A673 (cell line): ENCODE measurements at regions not wholly inside any gene's neighbourhood (a gene's known extent, or its start where the extent isn't known, plus 50 kb on each side); places are given as distances from the start of the nearest gene placed in this dataset.
"Not testable (repeated sequence)": the region's sequence is repeated elsewhere in the genome, so short reads cannot be mapped to it uniquely, and the experiment has no call there.

Experiments
- BruUV-seq: library from RNA; stranded (reverse); fragments of 400-500 nt; replicated peaks from 2 replicates; lab custom pipeline; 2021; lab: Mats Ljungman, UMichigan
- CTCF ChIA-PET: fragments of 300-600 bp; sonication (Branson Sonifier 250); formaldehyde crosslinking; loops from one replicate; lab custom pipeline; 2022; ENCODE audit warnings: antibody characterized with exemption; lab: Charles Lee
- POLR2A ChIA-PET: fragments of 300-600 bp; sonication (Branson Sonifier 250); formaldehyde crosslinking; loops from one replicate; lab custom pipeline; 2022; ENCODE audit warnings: antibody characterized with exemption; ENCODE audit not compliant: low non-redundant PET; lab: Charles Lee
- DNase-seq: peaks from one replicate; pipeline ENCODE4 v3.0.0-alpha.2; 2015; ENCODE audit warnings: low spot score
- H3K27ac ChIP-seq: fragments of 200-600 bp; sonication (generic); 2 replicates; pipeline ENCODE4 v1.5.1; 2016; ENCODE audit warnings: mixed run types, low read depth, mild to moderate bottlenecking, mixed read lengths, antibody characterized with exemption, low read length; ENCODE audit not compliant: poor library complexity, severe bottlenecking
- H3K27me3 ChIP-seq: fragments of 200-600 bp; sonication (generic); replicated peaks from 2 replicates; pipeline ENCODE4 v1.6.1; 2017; ENCODE audit warnings: mixed run types, low read depth, mild to moderate bottlenecking, mixed read lengths, antibody characterized with exemption, low read length; ENCODE audit not compliant: insufficient read depth, poor library complexity
- H3K36me3 ChIP-seq: fragments of 200-600 bp; sonication (generic); 2 replicates; pipeline ENCODE4 v1.6.1; 2016; ENCODE audit warnings: mixed run types, mild to moderate bottlenecking, mixed read lengths, antibody characterized with exemption, low read length; ENCODE audit not compliant: insufficient read depth, poor library complexity, severe bottlenecking
- H3K4me1 ChIP-seq: fragments of 200-600 bp; sonication (generic); 2 replicates; pipeline ENCODE4 v1.6.1; 2017; ENCODE audit warnings: mixed run types, mild to moderate bottlenecking, mixed read lengths, antibody characterized with exemption, low read length; ENCODE audit not compliant: insufficient read depth, poor library complexity, severe bottlenecking
- H3K4me3 ChIP-seq: fragments of 200-600 bp; sonication (generic); 2 replicates; pipeline ENCODE4 v1.5.1; 2016; ENCODE audit warnings: low read depth, mixed run types, mild to moderate bottlenecking, mixed read lengths, low read length; ENCODE audit not compliant: poor library complexity, severe bottlenecking
- H3K9me3 ChIP-seq: fragments of 200-600 bp; sonication (generic); 2 replicates; pipeline ENCODE4 v1.6.1; 2016; ENCODE audit warnings: mixed run types, low read depth, mild to moderate bottlenecking, mixed read lengths, antibody characterized with exemption, low read length; ENCODE audit not compliant: poor library complexity, severe bottlenecking
- EZH2 ChIP-seq: fragments of 200-600 bp; sonication (generic); IDR thresholded peaks from 2 replicates; pipeline ENCODE4 v1.6.1; 2017; ENCODE audit warnings: borderline replicate concordance, low read depth, mild to moderate bottlenecking, mixed read lengths, antibody characterized with exemption, low read length; ENCODE audit not compliant: poor library complexity, severe bottlenecking
- intact Hi-C: fragments of 100-400 bp; cut with micrococcal nuclease; formaldehyde crosslinking; loops from one replicate; pipeline ENCODE4 v1.10.0; 2022; ENCODE audit not compliant: unreplicated experiment
- TF ChIP-seq, protein P1 (sequence below): fragments of 300-800, 200-600 bp; sonication (generic); conservative IDR thresholded peaks from 2 replicates; pipeline ENCODE4 v1.5.1; 2017; ENCODE audit warnings: low read depth, mild to moderate bottlenecking, antibody characterized with exemption, low read length, moderate library complexity, mixed read lengths

DNA sequence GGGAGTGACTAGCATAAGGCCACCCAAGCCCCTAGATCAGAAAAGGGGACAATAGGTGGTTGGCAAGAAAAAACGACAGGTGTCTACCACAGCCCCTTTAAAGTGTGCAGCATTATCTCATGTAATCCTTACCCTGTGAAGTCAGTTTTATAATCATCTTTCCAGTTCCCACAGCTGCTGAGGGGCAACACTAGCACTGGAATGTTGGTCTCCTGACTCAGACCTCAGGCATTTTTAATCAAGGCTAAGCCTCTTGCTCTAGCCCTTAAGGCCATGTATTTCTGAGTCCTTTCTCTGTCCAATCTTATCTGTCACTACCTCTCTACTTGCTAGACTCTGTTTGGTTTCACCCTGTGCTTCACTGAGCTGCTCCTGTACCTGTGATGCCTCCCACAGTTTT is 171.7 kb downstream of the TLE3 start:
- H3K27ac ChIP-seq = no peak overlapping the region
- BruUV-seq = no TSS peak
- no peak for DNase-seq

DNA sequence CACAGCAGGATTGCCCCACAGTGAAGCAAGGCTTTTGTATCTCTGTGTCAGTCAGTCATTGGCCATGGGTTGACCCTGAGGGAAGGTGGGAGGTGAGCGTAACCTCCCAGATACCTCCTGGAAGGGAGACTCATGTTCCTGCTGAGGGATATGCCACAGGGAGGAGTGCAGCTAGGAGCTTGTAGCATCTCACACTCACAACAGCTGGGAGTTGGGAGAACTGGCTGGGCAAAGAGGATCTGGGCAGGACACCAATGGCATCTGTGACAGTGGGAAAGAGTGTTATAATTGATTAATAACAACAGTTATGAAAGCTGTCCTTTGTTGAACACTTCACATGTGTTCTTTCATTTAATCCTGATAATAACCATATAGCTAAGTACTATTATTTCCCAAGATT is 171.0 kb downstream of the TLE3 start:
- Histone ChIP-seq H3K27me3 (no peaks in the 10 kb centered on the region), H3K4me3 (no peak overlapping the region), H3K4me1 (no peaks in the 10 kb centered on the region), H3K27ac (no peak overlapping the region), H3K9me3 (peaks cover 14% of the 10 kb centered on the region), H3K36me3 (no peaks in the 10 kb centered on the region)
- CTCF ChIA-PET = no interaction called here
- no TSS peak for BruUV-seq
- no peak for TF ChIP-seq EZH2
- TF ChIP-seq, protein P1, sequence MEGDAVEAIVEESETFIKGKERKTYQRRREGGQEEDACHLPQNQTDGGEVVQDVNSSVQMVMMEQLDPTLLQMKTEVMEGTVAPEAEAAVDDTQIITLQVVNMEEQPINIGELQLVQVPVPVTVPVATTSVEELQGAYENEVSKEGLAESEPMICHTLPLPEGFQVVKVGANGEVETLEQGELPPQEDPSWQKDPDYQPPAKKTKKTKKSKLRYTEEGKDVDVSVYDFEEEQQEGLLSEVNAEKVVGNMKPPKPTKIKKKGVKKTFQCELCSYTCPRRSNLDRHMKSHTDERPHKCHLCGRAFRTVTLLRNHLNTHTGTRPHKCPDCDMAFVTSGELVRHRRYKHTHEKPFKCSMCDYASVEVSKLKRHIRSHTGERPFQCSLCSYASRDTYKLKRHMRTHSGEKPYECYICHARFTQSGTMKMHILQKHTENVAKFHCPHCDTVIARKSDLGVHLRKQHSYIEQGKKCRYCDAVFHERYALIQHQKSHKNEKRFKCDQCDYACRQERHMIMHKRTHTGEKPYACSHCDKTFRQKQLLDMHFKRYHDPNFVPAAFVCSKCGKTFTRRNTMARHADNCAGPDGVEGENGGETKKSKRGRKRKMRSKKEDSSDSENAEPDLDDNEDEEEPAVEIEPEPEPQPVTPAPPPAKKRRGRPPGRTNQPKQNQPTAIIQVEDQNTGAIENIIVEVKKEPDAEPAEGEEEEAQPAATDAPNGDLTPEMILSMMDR = no peak
- intact Hi-C loops = no loop called here
- POLR2A ChIA-PET = no interaction called here
- DNase-seq = no peak

More for the DNA sequence above, 171.7 kb downstream of the TLE3 start:
- no peaks in the 10 kb centered on the region for H3K27me3 ChIP-seq
- CTCF ChIA-PET = no interaction called here
- no peaks in the 10 kb centered on the region for H3K4me1 ChIP-seq
- POLR2A ChIA-PET = no interaction called here
- H3K4me3 ChIP-seq = no peak overlapping the region
- no peaks in the 10 kb centered on the region for H3K36me3 ChIP-seq
- H3K9me3 ChIP-seq = peaks cover 14% of the 10 kb centered on the region
- TF ChIP-seq, protein P1 = no peak
- no peak for TF ChIP-seq EZH2
- intact Hi-C loops = no loop called here

- CTCF ChIA-PET, POLR2A ChIA-PET, BruUV-seq: not testable (repeated sequence)
Observed at GRCh38 chr15:69928890-69929289, 168.8 kb downstream of the TLE3 start.

GRCh38 chr15:69929905-69930630 is 167.6 kb downstream of the TLE3 start:
- no peaks in the 10 kb centered on the region for H3K4me1 ChIP-seq
- no peaks in the 10 kb centered on the region for H3K36me3 ChIP-seq
- no peak overlapping the region for H3K27ac ChIP-seq
- intact Hi-C loops = no loop called here
- no peak for DNase-seq
- no peak for TF ChIP-seq EZH2
- TF ChIP-seq, protein P1 = no peak
- peaks cover 18% of the 10 kb centered on the region for H3K27me3 ChIP-seq
- BruUV-seq = no TSS peak
- ChIA-PET POLR2A (no interaction called here), CTCF (no interaction called here)
- no peak overlapping the region for H3K4me3 ChIP-seq
- peaks cover 2% of the 10 kb centered on the region for H3K9me3 ChIP-seq

More at GRCh38 chr15:69928890-69929289, 168.8 kb downstream of the TLE3 start:
- H3K4me1 ChIP-seq, H3K4me3 ChIP-seq, intact Hi-C loops, DNase-seq, H3K27ac ChIP-seq, H3K36me3 ChIP-seq: not testable (repeated sequence)
- Histone ChIP-seq H3K9me3 (peaks cover 14% of the 10 kb centered on the region), H3K27me3 (peaks cover 10% of the 10 kb centered on the region)
